H1 (cell line): ENCODE measurements at regions not wholly inside any gene's neighbourhood (a gene's known extent, or its start where the extent isn't known, plus 50 kb on each side); places are given as distances from the start of the nearest gene placed in this dataset.

Experiments used
- CBX5 ChIP-seq: fragments of 300-800, 300-1000 bp; sonication (generic); IDR thresholded peaks from 2 replicates; pipeline ENCODE4 v1.7.1; 2016; ENCODE audit warnings: antibody characterized with exemption, low read length, low read depth
- CHD2 ChIP-seq: IDR thresholded peaks from 2 replicates; pipeline ENCODE4 v1.6.1; 2012; ENCODE audit warnings: low read length, improper control_type of control experiment
- CTBP2 ChIP-seq: IDR thresholded peaks from 2 replicates; pipeline ENCODE4 v1.7.0; 2011; ENCODE audit warnings: borderline replicate concordance, mild to moderate bottlenecking, moderate library complexity, mixed read lengths, low read length; ENCODE audit not compliant: insufficient read depth, insufficient read length
- CTCF ChIP-seq, 3 experiments: IDR thresholded peaks; 1 replicate in 2 of 3; 2 replicates in 1 of 3; pipeline versions ENCODE4 v1.5.1 to v1.6.1; 2011; ENCODE audit warnings: low read length in 3 of 3, mild to moderate bottlenecking in 3 of 3, inconsistent platforms in 2 of 3, low read depth in 1 of 3, moderate library complexity in 1 of 3; ENCODE audit not compliant: insufficient read depth in 1 of 3; ENCODE audit errors: control extremely low read depth in 1 of 3
- EP300 ChIP-seq, 2 experiments: IDR thresholded peaks; 1 replicate in 1 of 2; 2 replicates in 1 of 2; pipeline ENCODE4 v1.6.1; 2011 to 2012; ENCODE audit warnings: low read depth in 2 of 2, low read length in 2 of 2, mild to moderate bottlenecking in 2 of 2, borderline replicate concordance in 1 of 2, inconsistent platforms in 1 of 2, moderate library complexity in 1 of 2
- EZH2 ChIP-seq: fragments of 200-600 bp; sonication (generic); IDR thresholded peaks from 2 replicates; pipeline ENCODE4 v1.7.1; 2012; ENCODE audit warnings: low read depth, mild to moderate bottlenecking, moderate library complexity, low read length, inconsistent platforms; ENCODE audit not compliant: severe bottlenecking
- RAD21 ChIP-seq, 2 experiments: IDR thresholded peaks in 1 of 2; conservative IDR thresholded peaks in 1 of 2; 2 replicates each; pipeline ENCODE4 v1.6.1; 2011; ENCODE audit warnings: low read depth in 2 of 2, low read length in 2 of 2, improper control_type of control experiment in 1 of 2, inconsistent platforms in 1 of 2, mild to moderate bottlenecking in 1 of 2, moderate library complexity in 1 of 2
- RXRA ChIP-seq: IDR thresholded peaks from 2 replicates; pipeline ENCODE4 v1.6.1; 2011; ENCODE audit warnings: low read depth, mild to moderate bottlenecking, low read length, moderate library complexity; ENCODE audit not compliant: insufficient read depth
- SP1 ChIP-seq: IDR thresholded peaks from 2 replicates; pipeline ENCODE4 v1.6.1; 2011; ENCODE audit warnings: low read depth, low read length
- TAF1 ChIP-seq: IDR thresholded peaks from 2 replicates; pipeline ENCODE4 v1.6.1; 2011; ENCODE audit warnings: mild to moderate bottlenecking, low read depth, low read length
- TEAD4 ChIP-seq: IDR thresholded peaks from 2 replicates; pipeline ENCODE4 v1.6.1; 2012; ENCODE audit warnings: low read depth, low read length, inconsistent platforms, mixed read lengths
- USF2 ChIP-seq: IDR thresholded peaks from 2 replicates; pipeline ENCODE4 v1.6.1; 2011; ENCODE audit warnings: low read length, improper control_type of control experiment
- YY1 ChIP-seq: IDR thresholded peaks from 2 replicates; pipeline ENCODE4 v1.6.1; 2011; ENCODE audit warnings: low read depth, mild to moderate bottlenecking, low read length

GRCh38 chr2:217349251-217349650 lies 489.4 kb upstream of the TNP1 start:
- TF ChIP-seq CHD2 (no peak), CTCF (IDR thresholded peaks at IDR 0.05; ENCODE audit: control extremely low read depth in 1 of 3, insufficient read depth in 1 of 3, low read depth in 1 of 3, low read length in 3 of 3) (no peak), RAD21 (IDR thresholded peaks at IDR 0.05 in 1 of 2, conservative IDR thresholded peaks at IDR 0.05 in 1 of 2; ENCODE audit: low read depth in 2 of 2, low read length in 2 of 2) (no peak), YY1 (no peak), SP1 (no peak), CTBP2 (no peak), EZH2 (no peak), USF2 (no peak), CBX5 (no peak), TEAD4 (no peak), TAF1 (no peak), RXRA (no peak), EP300 (IDR thresholded peaks at IDR 0.05; ENCODE audit: borderline replicate concordance in 1 of 2, low read depth in 2 of 2, low read length in 2 of 2) (no peak)
